ENCODE measurements at regions not wholly inside any gene's neighbourhood (a gene's known extent, or its start where the extent isn't known, plus 50 kb on each side); places are given as distances from the start of the nearest gene placed in this dataset.
"Not testable (repeated sequence)": the region's sequence is repeated elsewhere in the genome, so short reads cannot be mapped to it uniquely, and the experiment has no call there.

- H3K4me3 Mint-ChIP-seq (ENCODE audit: low read depth) = no peak overlapping the region
- peaks cover 27% of the 10 kb centered on the region for H3K27me3 Mint-ChIP-seq
- DNase-seq (ENCODE audit: low spot score, unreplicated experiment) = no peak
- no peaks in the 10 kb centered on the region for H3K9me3 Mint-ChIP-seq (ENCODE audit: low read depth)
- H3K4me1 Mint-ChIP-seq (ENCODE audit: low read depth) = peaks cover 7% of the 10 kb centered on the region
- no peaks in the 10 kb centered on the region for H3K36me3 Mint-ChIP-seq (ENCODE audit: insufficient read depth)
- no peak overlapping the region for H3K27ac Mint-ChIP-seq
- no peak for TF ChIP-seq CTCF (IDR thresholded peaks at IDR 0.05; ENCODE audit: unreplicated experiment)
Measured at GRCh38 chr4:181848357-181848756, 394.8 kb upstream of the TENM3 start.

- Mint-ChIP-seq H3K4me1 (ENCODE audit: low read depth) (peaks cover 10% of the 10 kb centered on the region), H3K36me3 (ENCODE audit: insufficient read depth) (no peaks in the 10 kb centered on the region), H3K9me3 (ENCODE audit: low read depth) (no peaks in the 10 kb centered on the region), H3K27ac (no peak overlapping the region), H3K27me3 (peaks cover 38% of the 10 kb centered on the region), H3K4me3 (ENCODE audit: low read depth) (no peak overlapping the region)
- no peak for DNase-seq (ENCODE audit: low spot score, unreplicated experiment)
- TF ChIP-seq CTCF (IDR thresholded peaks at IDR 0.05; ENCODE audit: unreplicated experiment) = no peak
Measured at GRCh38 chr4:181849472-181849871, 393.7 kb upstream of the TENM3 start.

- Mint-ChIP-seq H3K4me3 (ENCODE audit: low read depth) (no peak overlapping the region), H3K36me3 (ENCODE audit: insufficient read depth) (no peaks in the 10 kb centered on the region), H3K4me1 (ENCODE audit: low read depth) (peaks cover 13% of the 10 kb centered on the region), H3K27ac (no peak overlapping the region), H3K27me3 (peaks cover 73% of the 10 kb centered on the region), H3K9me3 (ENCODE audit: low read depth) (no peaks in the 10 kb centered on the region)
- no peak for TF ChIP-seq CTCF (IDR thresholded peaks at IDR 0.05; ENCODE audit: unreplicated experiment)
- no peak for DNase-seq (ENCODE audit: low spot score, unreplicated experiment)
Measured at GRCh38 chr4:181853881-181854511, 389.2 kb upstream of the TENM3 start.

GRCh38 chr4:181855307-181855706 is 387.9 kb upstream of the TENM3 start:
- H3K4me3 Mint-ChIP-seq (ENCODE audit: low read depth) = no peak overlapping the region
- H3K4me1 Mint-ChIP-seq (ENCODE audit: low read depth) = peaks cover 13% of the 10 kb centered on the region
- DNase-seq (ENCODE audit: low spot score, unreplicated experiment) = no peak
- no peaks in the 10 kb centered on the region for H3K9me3 Mint-ChIP-seq (ENCODE audit: low read depth)
- no peak for TF ChIP-seq CTCF (IDR thresholded peaks at IDR 0.05; ENCODE audit: unreplicated experiment)
- no peak overlapping the region for H3K27ac Mint-ChIP-seq
- H3K36me3 Mint-ChIP-seq (ENCODE audit: insufficient read depth) = no peaks in the 10 kb centered on the region
- peaks cover 67% of the 10 kb centered on the region for H3K27me3 Mint-ChIP-seq

GRCh38 chr4:181857471-181857870 is 385.7 kb upstream of the TENM3 start:
- H3K27ac Mint-ChIP-seq; H3K36me3 Mint-ChIP-seq (ENCODE audit: insufficient read depth); H3K9me3 Mint-ChIP-seq (ENCODE audit: low read depth); DNase-seq (ENCODE audit: low spot score, unreplicated experiment); H3K4me3 Mint-ChIP-seq (ENCODE audit: low read depth): not testable (repeated sequence)
- Mint-ChIP-seq H3K4me1 (ENCODE audit: low read depth) (peaks cover 12% of the 10 kb centered on the region), H3K27me3 (peaks cover 53% of the 10 kb centered on the region)

GRCh38 chr4:181858741-181859140 is 384.5 kb upstream of the TENM3 start:
- Mint-ChIP-seq H3K36me3 (ENCODE audit: insufficient read depth) (no peaks in the 10 kb centered on the region), H3K27ac (no peak overlapping the region), H3K4me3 (ENCODE audit: low read depth) (no peak overlapping the region), H3K27me3 (peaks cover 49% of the 10 kb centered on the region), H3K9me3 (ENCODE audit: low read depth) (no peaks in the 10 kb centered on the region), H3K4me1 (ENCODE audit: low read depth) (peaks cover 3% of the 10 kb centered on the region)
- TF ChIP-seq CTCF (IDR thresholded peaks at IDR 0.05; ENCODE audit: unreplicated experiment) = no peak
- no peak for DNase-seq (ENCODE audit: low spot score, unreplicated experiment)
